GM21381 (cell line): ENCODE measurements at regions not wholly inside any gene's neighbourhood (a gene's known extent, or its start where the extent isn't known, plus 50 kb on each side); places are given as distances from the start of the nearest gene placed in this dataset.

Source experiments
- ATAC-seq: cut with Tn5 transposase; IDR thresholded peaks from one replicate; pipeline ENCODE4 v1.9.1; 2021; ENCODE audit warnings: mild to moderate bottlenecking, moderate library complexity; ENCODE audit not compliant: unreplicated experiment

DNA sequence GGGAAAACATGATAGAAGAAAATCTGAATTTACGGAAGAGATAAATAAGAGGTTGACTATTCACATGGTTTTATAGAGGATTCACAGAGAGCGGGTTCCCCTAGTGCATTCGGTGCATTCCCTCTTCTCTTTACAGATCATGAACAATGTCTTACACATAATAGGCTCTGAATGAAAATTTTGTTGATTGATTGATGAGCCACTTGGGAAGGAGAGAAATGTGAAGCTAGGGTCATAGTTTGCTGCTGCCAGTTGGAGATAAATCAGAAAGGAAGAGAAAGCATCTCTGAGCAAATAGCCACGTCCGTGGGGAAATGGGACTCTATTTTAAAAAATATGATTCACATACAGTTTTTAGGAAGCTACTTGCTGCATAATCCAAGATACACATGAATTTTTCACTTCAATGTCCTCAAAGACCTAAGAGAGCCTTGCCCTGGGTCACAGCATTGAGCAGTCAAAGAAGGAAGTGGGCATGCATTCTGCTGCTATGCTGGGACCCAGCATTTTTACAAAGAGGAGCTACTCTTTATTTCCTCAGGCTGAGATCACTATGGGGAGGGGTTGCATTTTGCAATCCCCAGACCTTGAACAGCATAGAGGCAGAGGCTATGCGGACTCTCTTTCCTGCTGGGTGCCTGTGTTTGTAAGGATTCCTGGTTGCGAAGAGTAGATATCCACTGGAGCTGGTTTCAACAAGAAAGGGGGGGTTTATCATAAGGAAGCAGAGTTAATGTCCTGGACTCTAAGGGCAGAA, 395.3 kb downstream of the TSN start:
- ATAC-seq: no peak

- no peak for ATAC-seq
These were observed 397.1 kb downstream of the TSN start for GRCh38 chr2:122152571-122152970.

DNA sequence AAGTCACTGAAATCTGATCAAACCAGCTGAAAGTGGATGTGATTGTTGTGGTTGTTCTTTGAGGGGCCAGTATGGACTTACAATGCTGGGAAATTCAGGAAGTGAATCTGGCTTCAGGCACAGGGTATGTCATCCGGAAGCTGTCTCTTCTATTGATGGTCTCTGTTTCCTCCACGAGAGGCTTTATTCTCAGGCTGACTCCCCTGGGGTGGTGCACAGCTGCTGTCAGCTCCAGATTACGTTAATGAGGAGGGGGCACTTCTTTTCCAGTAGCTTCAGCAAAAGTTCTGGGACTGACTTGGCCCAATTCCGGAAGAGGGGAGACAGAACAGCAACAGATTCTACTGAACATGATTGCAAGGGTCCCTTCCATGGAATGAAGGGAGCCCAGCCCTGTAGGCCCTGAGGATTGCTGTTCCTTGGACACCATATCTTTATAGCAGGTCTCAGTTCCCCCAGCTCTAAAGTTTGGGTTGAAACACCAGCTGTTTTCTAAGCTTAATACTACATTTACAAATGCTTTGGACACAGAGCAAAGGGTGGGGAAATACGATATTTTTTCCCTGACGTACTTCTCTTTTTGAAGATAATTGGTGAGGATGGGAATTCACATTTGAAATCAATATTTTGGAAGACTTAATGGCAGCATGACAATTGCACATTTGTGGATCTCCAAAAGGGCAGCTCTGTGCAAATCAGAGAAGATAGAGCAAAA, 400.9 kb downstream of the TSN start:
- ATAC-seq: no peak

GRCh38 chr2:122157158-122157557, 401.7 kb downstream of the TSN start:
- no peak for ATAC-seq

GRCh38 chr2:122163617-122164016, 408.2 kb downstream of the TSN start:
- ATAC-seq: no peak

- ATAC-seq: no peak
These were observed 409.5 kb downstream of the TSN start for GRCh38 chr2:122164964-122165363.

DNA sequence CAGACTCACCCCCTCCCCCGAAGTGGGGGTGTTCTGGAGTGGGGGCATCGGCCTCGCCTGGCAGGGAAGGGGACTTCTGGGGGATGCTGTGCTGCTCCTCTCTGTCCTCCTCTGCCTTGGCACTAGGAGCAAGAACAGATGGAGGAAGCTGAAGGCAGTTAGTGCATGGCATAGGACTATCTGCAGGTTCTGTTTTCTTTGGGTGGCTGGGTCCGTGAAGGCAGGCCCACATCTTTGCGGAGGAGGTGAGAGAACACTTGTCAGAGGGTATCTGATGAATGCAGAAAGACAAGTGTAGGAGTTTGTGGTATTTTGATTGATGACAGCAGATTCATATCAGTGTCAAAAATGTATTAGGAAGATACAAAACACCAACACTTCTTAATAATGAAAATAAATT, 411.4 kb downstream of the TSN start:
- no peak for ATAC-seq

DNA sequence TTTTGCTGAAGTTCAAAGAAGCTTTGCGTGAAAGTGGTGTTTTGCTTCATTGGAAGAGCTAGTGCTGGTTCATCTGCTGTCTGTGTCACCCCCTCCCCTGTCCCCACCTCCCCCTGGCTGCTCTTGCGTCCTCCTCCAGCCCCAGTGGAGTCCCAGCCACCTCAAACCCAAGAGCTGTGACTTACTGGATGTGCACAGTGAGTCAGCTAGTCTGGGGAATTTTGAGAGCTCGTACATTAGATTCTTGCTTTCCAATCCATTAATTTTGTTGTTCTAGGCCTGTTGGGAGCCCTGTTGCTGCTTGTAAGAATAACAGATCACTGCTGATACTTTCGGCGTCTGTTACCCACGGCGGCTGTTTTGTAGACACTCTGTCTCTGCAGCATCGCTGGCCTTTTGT, 412.1 kb downstream of the TSN start:
- ATAC-seq: no peak

GRCh38 chr2:122168799-122169198, 413.3 kb downstream of the TSN start:
- ATAC-seq: no peak

- no peak for ATAC-seq
These were observed 417.4 kb downstream of the TSN start for GRCh38 chr2:122172812-122173211.

GRCh38 chr2:122174061-122174460, 418.6 kb downstream of the TSN start:
- no peak for ATAC-seq

- no peak for ATAC-seq
These were observed 424.2 kb downstream of the TSN start for GRCh38 chr2:122179492-122180165.

- ATAC-seq: no peak
These were observed 425.5 kb downstream of the TSN start for GRCh38 chr2:122180972-122181371.

DNA sequence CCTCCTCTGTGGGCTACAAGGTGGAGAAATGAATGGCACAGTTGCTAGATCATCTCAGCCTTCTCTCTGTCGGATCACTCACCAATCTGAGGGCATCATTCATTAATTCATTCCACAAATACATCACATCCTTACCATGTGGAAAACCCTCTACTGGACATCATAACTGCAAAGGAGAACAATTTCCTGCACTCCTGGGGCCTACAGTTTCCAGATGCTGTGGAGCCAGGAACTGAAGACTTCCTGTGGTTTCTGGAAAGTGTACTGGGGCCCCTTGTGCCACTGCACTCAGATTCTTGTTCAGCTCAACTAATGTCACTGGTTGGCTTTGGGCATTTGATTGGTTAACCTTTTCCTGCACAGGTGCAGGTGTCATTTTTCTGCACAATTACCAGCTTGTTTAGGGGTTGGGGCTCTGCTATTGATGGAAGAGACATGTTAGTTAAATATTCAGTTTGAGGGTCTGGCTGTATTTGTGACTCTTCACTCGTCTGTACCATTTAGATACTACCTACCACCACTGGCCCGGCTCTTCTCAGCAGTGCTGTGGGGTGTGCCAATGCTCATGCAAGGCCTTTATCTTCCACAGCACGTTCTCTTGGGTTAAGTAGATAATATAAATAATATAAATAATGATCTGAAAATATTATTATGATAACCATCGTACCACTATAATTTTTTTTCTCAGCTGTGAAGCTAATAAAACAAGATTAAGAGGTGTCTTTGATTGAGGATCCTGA, 427.3 kb downstream of the TSN start:
- ATAC-seq: no peak

- no peak for ATAC-seq
These were observed 428.4 kb downstream of the TSN start for GRCh38 chr2:122183890-122184289.

GRCh38 chr2:122186761-122187222, 431.3 kb downstream of the TSN start:
- ATAC-seq: no peak

DNA sequence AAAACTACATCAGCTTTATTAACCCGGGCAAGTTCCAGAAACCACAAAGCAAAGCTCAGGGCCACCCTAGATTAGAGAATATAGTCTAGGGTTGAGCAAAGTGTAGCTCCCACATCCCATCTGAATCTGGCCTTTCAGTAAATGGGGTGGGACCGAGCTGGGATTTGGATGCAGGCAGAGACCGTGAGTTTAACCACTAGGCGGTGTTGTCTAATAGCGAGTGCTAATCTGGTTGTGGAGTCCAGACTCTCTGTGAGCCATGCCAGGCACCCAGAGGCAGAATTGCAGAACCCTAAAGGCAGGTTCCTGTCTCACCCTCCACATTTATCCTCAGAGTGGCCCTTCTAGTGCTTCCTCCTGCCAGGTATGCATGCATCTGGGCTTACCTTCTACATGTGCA, 435.9 kb downstream of the TSN start:
- ATAC-seq: no peak

DNA sequence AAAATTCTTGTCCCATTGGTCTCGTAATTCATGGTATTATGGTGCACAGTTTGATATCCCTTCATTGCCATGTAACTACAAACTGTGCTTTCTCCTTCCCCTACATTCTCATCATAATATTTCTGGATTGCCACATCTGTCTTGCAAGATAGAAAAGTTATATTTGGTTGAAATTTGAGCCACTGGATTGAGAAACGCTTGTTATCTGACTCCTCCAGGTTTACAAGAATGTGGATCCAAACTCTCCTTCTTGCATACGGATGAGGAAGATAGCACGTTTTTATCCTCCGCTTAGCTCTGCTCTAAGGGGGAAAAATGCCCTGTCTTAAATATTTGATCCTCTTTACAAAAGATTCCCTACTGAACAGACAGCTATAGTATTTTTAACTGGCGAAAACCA, 438.2 kb downstream of the TSN start:
- no peak for ATAC-seq

DNA sequence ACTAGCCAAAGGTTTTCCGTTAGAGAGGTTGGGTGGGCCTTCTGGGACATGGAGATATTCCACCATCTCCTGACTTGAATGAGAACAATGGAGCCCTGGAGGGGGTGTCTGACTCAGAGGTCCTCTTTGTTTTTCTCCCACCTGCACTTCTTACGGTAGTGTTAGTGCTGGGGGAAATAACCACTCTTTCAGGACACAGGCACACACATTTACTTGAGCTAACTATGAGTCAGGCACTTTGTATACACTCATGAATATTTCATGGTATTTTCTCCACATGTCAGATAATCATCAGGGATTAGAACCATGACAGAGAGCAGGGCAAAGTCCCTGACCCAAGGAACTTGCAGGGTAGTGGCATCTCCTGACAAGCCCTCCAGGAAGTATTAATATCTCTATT, 439.1 kb downstream of the TSN start:
- ATAC-seq: no peak

- ATAC-seq: no peak
These were observed 448.1 kb downstream of the TSN start for GRCh38 chr2:122203523-122203922.

GRCh38 chr2:122205641-122206040, 450.2 kb downstream of the TSN start:
- no peak for ATAC-seq
